ENCODE measurements at regions not wholly inside any gene's neighbourhood (a gene's known extent, or its start where the extent isn't known, plus 50 kb on each side); places are given as distances from the start of the nearest gene placed in this dataset.

GRCh38 chr15:31266712-31267111 lies 59.9 kb upstream of the KLF13 start:
- H3K9ac ChIP-seq (ENCODE audit: low read length): peak overlapping the region; percentile 79
- H3K27ac ChIP-seq (ENCODE audit: low read length): peak overlapping the region; percentile 93
- peaks cover 69% of the 10 kb centered on the region for H3K4me1 ChIP-seq (ENCODE audit: low read length)
- no peaks in the 10 kb centered on the region for H3K9me2 ChIP-seq (replicated peaks; ENCODE audit: insufficient read depth, low read length)
- no peaks in the 10 kb centered on the region for H4K20me1 ChIP-seq (ENCODE audit: insufficient read depth, low read length)
- H3K4me3 ChIP-seq (ENCODE audit: low read length): peak overlapping the region; percentile 12; the same call in 1 of the 2 replicates
- H3K27me3 ChIP-seq (replicated peaks; ENCODE audit: insufficient read depth, low read length): no peaks in the 10 kb centered on the region
- H3K4me2 ChIP-seq (ENCODE audit: low read depth, low read length): peak overlapping the region; percentile 64
- no peaks in the 10 kb centered on the region for H3K36me3 ChIP-seq (replicated peaks; ENCODE audit: insufficient read depth, low read length)
- TF ChIP-seq EZH2 (optimal IDR thresholded peaks at IDR 0.05; ENCODE audit: low read depth, low read length) (no peak), EZH2phosphoT487 (IDR thresholded peaks at IDR 0.05; ENCODE audit: low read length) (no peak), CTCF (IDR thresholded peaks at IDR 0.05; ENCODE audit: low read length) (0 out of 2 replicates have a peak, but pooled peaks have one; percentile 4)
- peak; percentile 72 for DNase-seq
- H3K79me2 ChIP-seq (ENCODE audit: low read length): no peaks in the 10 kb centered on the region
- H3F3A ChIP-seq (ENCODE audit: insufficient read depth, low read length): peaks cover 53% of the 10 kb centered on the region
- H3K9me3 ChIP-seq (replicated peaks; ENCODE audit: insufficient read depth, low read length): no peaks in the 10 kb centered on the region
- H2AFZ ChIP-seq (ENCODE audit: low read length): peak overlapping the region; percentile 1; the same call in 1 of the 2 replicates

- no peaks in the 10 kb centered on the region for H3K36me3 ChIP-seq (replicated peaks; ENCODE audit: insufficient read depth, low read length)
- H3K9me3 ChIP-seq (replicated peaks; ENCODE audit: insufficient read depth, low read length): no peaks in the 10 kb centered on the region
- H3K27ac ChIP-seq (ENCODE audit: low read length): peak overlapping the region; percentile 93
- H3K4me3 ChIP-seq (ENCODE audit: low read length): peak overlapping the region; percentile 12; the same call in 1 of the 2 replicates
- DNase-seq: no peak
- H3F3A ChIP-seq (ENCODE audit: insufficient read depth, low read length): peaks cover 52% of the 10 kb centered on the region
- no peak for TF ChIP-seq EZH2 (optimal IDR thresholded peaks at IDR 0.05; ENCODE audit: low read depth, low read length)
- TF ChIP-seq EZH2phosphoT487 (IDR thresholded peaks at IDR 0.05; ENCODE audit: low read length): no peak
- no peak for TF ChIP-seq CTCF (IDR thresholded peaks at IDR 0.05; ENCODE audit: low read length)
- H3K9me2 ChIP-seq (replicated peaks; ENCODE audit: insufficient read depth, low read length): no peaks in the 10 kb centered on the region
- no peaks in the 10 kb centered on the region for H3K27me3 ChIP-seq (replicated peaks; ENCODE audit: insufficient read depth, low read length)
- H3K9ac ChIP-seq (ENCODE audit: low read length): peak overlapping the region; percentile 79
- peaks cover 62% of the 10 kb centered on the region for H3K4me1 ChIP-seq (ENCODE audit: low read length)
- H3K4me2 ChIP-seq (ENCODE audit: low read depth, low read length): peak overlapping the region; percentile 64
- H3K79me2 ChIP-seq (ENCODE audit: low read length): no peaks in the 10 kb centered on the region
- H4K20me1 ChIP-seq (ENCODE audit: insufficient read depth, low read length): no peaks in the 10 kb centered on the region
- H2AFZ ChIP-seq (ENCODE audit: low read length): peak overlapping the region; percentile 1; the same call in 1 of the 2 replicates
These were observed 59.2 kb upstream of the KLF13 start for GRCh38 chr15:31267161-31268107.

- Histone ChIP-seq H3K9me2 (replicated peaks; ENCODE audit: insufficient read depth, low read length) (no peaks in the 10 kb centered on the region), H3K27me3 (replicated peaks; ENCODE audit: insufficient read depth, low read length) (no peaks in the 10 kb centered on the region), H3K4me2 (ENCODE audit: low read depth, low read length) (no peak overlapping the region), H3F3A (ENCODE audit: insufficient read depth, low read length) (peaks cover 46% of the 10 kb centered on the region), H3K9ac (ENCODE audit: low read length) (no peak overlapping the region), H3K4me1 (ENCODE audit: low read length) (peaks cover 55% of the 10 kb centered on the region), H3K36me3 (replicated peaks; ENCODE audit: insufficient read depth, low read length) (no peaks in the 10 kb centered on the region), H3K27ac (ENCODE audit: low read length) (peak overlapping the region; percentile 93; the same call in 1 of the 2 replicates), H3K4me3 (ENCODE audit: low read length) (no peak overlapping the region), H4K20me1 (ENCODE audit: insufficient read depth, low read length) (no peaks in the 10 kb centered on the region), H3K79me2 (ENCODE audit: low read length) (no peaks in the 10 kb centered on the region), H3K9me3 (replicated peaks; ENCODE audit: insufficient read depth, low read length) (no peaks in the 10 kb centered on the region), H2AFZ (ENCODE audit: low read length) (no peak overlapping the region)
- TF ChIP-seq EZH2phosphoT487 (IDR thresholded peaks at IDR 0.05; ENCODE audit: low read length) (no peak), EZH2 (optimal IDR thresholded peaks at IDR 0.05; ENCODE audit: low read depth, low read length) (no peak), CTCF (IDR thresholded peaks at IDR 0.05; ENCODE audit: low read length) (no peak)
- DNase-seq: no peak
These were observed 58.5 kb upstream of the KLF13 start for GRCh38 chr15:31268108-31268501.

Measured in MM.1S (cell line).